Kidney capillary endothelial cell (primary cell): ENCODE measurements at regions not wholly inside any gene's neighbourhood (a gene's known extent, or its start where the extent isn't known, plus 50 kb on each side); places are given as distances from the start of the nearest gene placed in this dataset.
A peak's percentile ranks its signal among the peaks of the same experiment; 100 is the strongest.
"Not testable (repeated sequence)": the region's sequence is repeated elsewhere in the genome, so short reads cannot be mapped to it uniquely, and the experiment has no call there.

Source experiments
- DNase-seq: peaks from one replicate; pipeline ENCODE4 v3.0.0-alpha.2; 2018; ENCODE audit warnings: low spot score

- DNase-seq, result no peak
Measured at GRCh38 chr16:72657164-72657563, 390.8 kb downstream of the ZFHX3 start.

DNA sequence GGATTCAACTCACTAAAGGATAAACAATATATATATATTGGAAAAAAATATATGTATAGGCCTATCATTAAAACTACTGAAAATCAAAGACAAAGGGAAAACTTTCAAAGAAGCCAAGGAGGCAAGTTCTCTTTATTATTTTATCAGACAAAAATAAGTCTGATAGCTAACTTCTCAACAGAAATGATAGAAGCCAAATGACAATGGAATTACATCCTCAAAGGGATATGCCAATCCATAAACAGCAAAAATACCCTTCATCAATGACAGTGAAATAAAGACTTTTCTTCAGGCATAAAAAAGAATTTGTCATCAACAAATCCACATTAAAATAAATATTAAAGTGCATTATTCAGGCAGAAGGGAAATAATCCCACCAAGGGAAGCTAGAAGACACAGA is 393.4 kb downstream of the ZFHX3 start:
- no peak for DNase-seq

- DNase-seq, result no peak
Measured at GRCh38 chr16:72649254-72649944, 398.5 kb downstream of the ZFHX3 start.

GRCh38 chr16:72646615-72647014 is 401.3 kb downstream of the ZFHX3 start:
- no peak for DNase-seq

DNA sequence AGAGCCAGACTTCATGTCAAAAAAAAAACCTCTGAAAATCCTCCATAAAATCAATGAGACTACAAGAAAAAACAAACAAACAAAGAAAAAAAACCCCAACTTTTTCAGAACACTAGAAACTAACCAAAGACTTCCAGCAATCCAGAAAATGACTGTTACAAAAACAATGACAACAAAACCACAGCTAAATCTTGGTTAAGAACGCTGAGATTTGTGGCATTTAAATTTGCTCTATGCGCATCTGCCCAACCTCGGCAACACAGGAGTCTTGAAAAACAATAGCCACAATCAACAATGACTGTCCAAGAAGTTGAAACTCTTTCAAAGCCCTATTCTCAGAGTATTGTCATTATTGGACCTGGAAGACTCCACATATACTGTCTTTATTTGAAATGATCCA is 402.4 kb downstream of the ZFHX3 start:
- no peak for DNase-seq

- no peak for DNase-seq
Measured at GRCh38 chr16:72644911-72645310, 403.0 kb downstream of the ZFHX3 start.

DNA sequence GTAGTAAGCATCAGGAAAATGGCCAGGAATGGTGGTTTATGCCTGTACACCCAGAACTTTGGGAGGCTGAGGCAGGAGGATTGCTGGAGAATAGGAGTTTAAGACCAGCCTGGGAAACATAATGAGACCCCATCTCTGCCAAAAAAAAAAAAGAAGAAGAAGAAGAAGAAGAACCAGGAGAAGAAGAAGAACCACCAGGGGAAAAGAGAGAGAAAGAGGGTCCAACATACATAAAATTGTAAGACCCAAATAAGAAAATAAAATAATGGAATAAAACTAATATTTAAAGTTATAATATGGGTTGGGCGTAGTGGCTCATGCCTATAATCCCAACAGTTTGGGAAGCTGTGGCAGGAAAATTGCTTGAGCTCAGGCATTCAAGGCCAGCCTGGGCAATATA is 408.4 kb downstream of the ZFHX3 start:
- no peak for DNase-seq

- peak; percentile 7 for DNase-seq
Measured at GRCh38 chr16:72637306-72637705, 410.6 kb downstream of the ZFHX3 start.

DNA sequence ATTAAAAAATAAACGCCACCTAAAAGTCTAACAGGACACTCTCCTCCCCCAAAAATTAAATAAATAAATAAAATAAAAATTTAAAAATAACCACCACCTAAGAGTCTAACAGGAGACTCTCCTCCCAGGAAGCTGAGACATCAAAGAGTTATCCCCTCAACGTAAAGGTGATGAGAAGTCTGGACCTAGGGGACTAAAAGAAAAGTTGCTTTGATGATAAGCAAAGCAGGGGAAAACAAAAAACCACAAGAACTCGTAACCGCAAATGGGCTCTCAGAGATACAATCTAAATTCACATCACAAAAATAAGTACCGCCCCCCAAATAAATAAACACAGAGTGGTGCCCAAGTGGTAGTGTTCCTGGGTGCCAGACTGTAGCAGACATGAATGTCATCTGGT is 412.2 kb downstream of the ZFHX3 start:
- no peak for DNase-seq

DNA sequence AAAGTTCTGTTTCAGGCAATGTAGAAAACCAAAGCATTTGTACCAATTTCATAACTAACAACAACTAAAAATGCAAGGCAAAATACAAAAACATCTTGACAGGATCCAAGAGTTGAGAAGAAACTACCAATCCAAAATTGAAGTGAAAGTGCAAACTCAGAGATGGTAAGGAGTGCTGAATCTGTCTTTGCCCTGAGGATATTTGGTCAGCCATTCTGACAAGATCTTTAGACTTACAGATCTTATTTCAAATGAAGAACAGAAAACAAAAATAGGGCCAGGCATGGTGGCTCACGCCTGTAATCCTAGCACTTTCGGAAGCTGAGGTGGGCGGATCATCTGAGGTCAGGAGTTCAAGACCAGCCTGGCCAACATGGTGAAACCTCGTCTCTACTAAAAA is 412.8 kb downstream of the ZFHX3 start:
- no peak for DNase-seq

- DNase-seq, result not testable (repeated sequence)
Measured at GRCh38 chr16:72627182-72627896, 420.6 kb downstream of the ZFHX3 start.

DNA sequence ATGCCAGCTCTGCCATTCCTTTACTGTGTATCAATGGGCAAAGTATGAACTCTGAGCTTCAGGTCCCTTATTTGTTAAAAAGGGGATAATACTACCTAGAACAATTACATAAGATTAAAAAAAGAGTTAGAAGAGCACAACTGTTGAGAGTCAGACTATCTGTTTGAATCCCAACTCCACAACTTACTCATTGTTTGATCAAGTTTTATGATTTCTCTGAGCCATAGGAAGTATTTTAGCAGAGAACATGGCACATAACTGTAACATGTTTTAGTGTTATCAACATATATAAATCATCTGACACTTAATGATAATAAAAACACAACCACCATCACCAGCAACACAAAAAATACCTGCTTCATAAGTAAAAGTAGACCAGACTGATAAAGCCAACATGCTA is 421.3 kb downstream of the ZFHX3 start:
- DNase-seq, result no peak

GRCh38 chr16:72621651-72622050 is 426.3 kb downstream of the ZFHX3 start:
- DNase-seq, result no peak

- DNase-seq, result no peak
Measured at GRCh38 chr16:72620853-72621252, 427.1 kb downstream of the ZFHX3 start.

- DNase-seq, result no peak
Measured at GRCh38 chr16:72620348-72620747, 427.6 kb downstream of the ZFHX3 start.

DNA sequence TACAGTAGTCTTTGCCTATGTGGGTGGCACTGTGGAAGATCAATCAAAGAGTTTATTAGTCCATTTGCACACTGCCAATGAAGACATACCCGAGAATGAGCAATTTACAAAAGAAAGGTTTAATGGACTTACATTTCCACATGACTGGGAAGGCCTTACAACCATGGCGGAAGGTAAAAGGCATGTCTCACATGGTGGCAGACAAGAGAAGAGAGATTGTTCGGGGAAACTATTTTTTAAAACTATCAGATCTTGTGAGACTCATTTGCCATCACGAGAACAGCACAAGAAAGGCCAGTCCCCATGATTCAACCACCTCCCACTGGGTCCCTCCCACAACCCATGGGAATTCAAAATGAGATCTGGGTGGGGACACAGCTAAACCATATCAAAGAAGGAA is 432.1 kb downstream of the ZFHX3 start:
- DNase-seq, result no peak

GRCh38 chr16:72612718-72613117 is 435.2 kb downstream of the ZFHX3 start:
- no peak for DNase-seq

- no peak for DNase-seq
Measured at GRCh38 chr16:72612256-72612655, 435.7 kb downstream of the ZFHX3 start.

DNA sequence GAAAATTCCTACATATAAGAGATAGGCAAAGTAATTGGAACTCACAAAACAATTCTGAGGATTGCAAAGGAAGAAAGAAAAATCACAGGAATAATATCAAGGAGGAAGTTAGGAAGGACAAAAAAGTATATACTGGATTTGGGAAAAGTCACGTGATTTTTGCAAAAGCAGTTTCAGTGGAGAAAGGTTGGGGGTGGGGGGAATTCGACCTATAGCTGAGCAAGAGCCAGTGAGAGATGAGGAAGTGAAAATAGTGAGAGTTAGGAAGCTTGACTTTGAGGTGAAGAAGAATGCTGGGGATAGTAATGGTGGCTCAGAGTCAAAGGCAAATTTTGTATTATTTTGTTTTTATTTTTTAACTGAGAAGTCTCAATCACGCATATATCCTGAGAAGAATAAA is 438.0 kb upstream of the PMFBP1 start:
- no peak for DNase-seq

DNA sequence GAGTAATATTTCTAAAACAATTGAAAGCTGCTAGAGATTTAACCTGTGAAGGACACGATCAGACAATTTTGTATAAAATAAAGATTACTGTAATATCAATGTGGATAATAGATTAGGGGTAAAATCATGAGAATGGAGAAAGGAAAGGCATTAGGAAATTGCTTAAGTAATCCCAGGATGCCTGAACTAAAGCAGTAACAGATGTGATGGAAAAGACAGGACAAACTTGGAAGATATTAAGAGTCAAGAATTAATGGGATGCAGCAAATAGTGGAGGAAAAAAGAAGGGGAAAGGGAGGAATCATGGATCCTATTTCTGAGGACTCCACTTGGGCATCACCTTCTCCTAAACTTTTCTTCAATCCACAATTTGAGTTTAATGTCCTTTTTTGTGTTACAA is 437.1 kb upstream of the PMFBP1 start:
- DNase-seq, result no peak

DNA sequence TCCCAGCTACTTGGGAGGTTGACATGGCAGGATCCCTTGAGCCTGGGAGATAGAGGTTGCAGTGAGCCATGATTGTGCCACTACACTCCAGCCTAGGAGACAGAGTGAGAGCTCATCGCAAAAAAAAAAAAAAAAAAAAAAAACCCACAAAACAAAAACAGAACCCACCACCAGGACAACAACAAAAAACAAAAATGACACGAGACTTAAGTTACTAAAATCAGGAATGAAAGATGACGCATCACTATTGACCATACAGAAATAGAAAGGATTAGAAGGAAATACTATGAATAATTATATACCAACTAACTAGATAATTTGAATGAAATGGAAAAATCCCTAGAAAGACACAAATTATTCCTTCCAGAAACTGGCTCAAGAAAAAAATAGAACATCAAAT is 432.4 kb upstream of the PMFBP1 start:
- DNase-seq, result no peak

- DNase-seq, result no peak
Measured at GRCh38 chr16:72602499-72602898, 430.5 kb upstream of the PMFBP1 start.

DNA sequence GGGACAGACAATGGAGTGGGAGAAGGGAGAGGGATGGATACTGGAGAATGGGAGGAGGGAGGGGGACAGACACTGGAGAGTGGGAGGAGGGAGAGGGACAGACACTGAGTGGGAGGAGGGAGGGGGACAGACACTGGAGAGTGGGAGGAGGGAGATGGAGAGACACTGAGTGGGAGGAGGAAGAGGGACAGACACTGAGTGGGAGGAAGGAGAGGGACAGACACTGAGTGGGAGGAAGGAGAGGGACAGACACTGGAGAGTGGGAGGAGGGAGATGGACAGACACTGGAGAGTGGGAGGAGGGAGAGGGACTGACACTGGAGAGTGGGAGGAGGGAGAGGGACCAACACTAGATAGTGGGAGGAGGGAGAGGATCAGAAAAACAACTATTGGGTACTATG is 426.7 kb upstream of the PMFBP1 start:
- no peak for DNase-seq

DNA sequence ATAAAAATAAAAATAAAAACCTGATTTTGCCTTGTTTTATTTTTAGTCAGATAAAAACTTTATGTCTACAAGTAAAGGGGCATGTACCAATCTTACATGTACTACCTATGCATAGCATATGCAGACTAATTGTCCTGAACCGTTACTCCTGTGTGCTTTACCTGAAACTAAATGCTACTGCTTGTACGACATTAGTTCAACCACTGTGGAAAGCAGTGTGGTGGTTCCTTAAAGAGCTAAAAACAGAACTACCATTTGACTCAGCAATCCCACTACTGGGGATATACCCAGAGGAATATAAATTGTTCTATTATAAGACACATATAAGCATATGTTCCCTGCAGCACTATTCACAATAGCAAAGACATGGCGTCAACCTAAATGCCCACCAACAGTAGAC is 426.0 kb upstream of the PMFBP1 start:
- no peak for DNase-seq
